ENCODE measurements at regions not wholly inside any gene's neighbourhood (a gene's known extent, or its start where the extent isn't known, plus 50 kb on each side); places are given as distances from the start of the nearest gene placed in this dataset.

DNA sequence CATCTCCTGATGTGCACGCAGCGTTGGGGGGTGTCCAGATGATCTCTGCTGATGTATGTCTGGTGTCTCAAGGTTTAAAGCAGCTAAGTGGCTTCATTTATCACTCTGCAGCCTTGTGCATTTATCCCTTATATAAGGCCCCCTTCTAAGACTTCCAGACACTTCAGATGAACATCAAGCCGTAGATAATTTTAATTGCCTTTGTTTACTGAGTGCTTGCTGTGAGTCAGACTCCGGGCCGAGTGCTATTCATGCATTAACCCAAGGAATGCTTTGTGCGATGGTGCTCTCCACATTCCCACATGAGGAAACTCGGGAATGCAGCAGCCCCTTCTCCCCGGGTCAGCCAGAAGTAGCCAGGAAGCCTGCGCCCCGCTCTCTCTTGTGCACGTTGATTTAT lies 328.6 kb upstream of the COBL start:
- no peak for DNase-seq
- Mint-ChIP-seq H3K4me1 (no peaks in the 10 kb centered on the region), H3K27ac (no peak overlapping the region), H3K36me3 (no peaks in the 10 kb centered on the region), H3K27me3 (no peaks in the 10 kb centered on the region), H3K4me3 (no peak overlapping the region), H3K9me3 (peaks cover 3 to 4% of the 10 kb centered on the region in 2 donors)
- no peak for ATAC-seq (replicated peaks)

DNA sequence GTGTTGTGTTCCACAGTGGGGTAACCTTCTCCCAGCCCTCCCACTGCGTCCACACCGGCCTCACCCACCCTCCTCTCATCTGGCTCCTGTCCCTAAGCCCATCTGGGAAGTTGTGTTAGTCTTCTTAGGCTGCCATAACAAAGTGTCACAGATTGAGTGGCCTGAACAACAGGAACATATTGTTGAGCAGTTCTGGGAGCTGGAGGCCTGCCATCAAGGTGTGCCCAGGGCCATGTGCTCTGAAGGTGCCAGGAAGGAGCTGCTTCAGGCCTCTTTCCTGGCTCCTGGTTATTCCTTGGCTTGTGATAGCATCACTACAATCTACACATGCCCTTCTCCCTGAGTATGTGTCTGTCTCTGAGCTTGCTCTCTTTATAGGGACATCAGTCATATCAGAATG lies 327.6 kb upstream of the COBL start:
- H3K27ac Mint-ChIP-seq: no peak overlapping the region
- no peak overlapping the region for H3K4me3 Mint-ChIP-seq
- no peaks in the 10 kb centered on the region for H3K4me1 Mint-ChIP-seq
- peaks cover 3 to 4% of the 10 kb centered on the region in 2 donors for H3K9me3 Mint-ChIP-seq
- H3K27me3 Mint-ChIP-seq: no peaks in the 10 kb centered on the region
- DNase-seq (no peak), ATAC-seq (replicated peaks) (no peak)
- no peaks in the 10 kb centered on the region for H3K36me3 Mint-ChIP-seq

DNA sequence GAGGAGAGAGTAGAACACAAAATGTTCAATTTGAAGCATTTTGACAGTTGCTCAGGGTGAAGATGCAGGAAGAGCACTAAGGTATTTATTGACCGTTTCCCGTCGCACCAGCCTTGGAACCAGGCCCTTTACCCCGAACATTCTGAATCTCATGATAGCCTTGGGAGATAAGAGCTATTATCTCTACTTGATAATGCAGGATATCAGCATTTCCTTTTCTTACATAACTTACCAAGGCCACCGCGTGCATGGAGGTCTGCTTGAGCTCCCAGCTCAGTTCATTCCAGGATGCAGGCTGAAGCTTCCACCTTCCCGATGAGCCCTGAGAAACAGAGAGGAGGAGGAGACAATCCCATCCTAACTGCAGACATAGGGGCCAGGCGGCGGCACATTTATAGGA lies 324.2 kb upstream of the COBL start:
- no peak for DNase-seq
- H3K27ac Mint-ChIP-seq: no peak overlapping the region
- no peak overlapping the region for H3K4me3 Mint-ChIP-seq
- ATAC-seq (replicated peaks): no peak
- no peaks in the 10 kb centered on the region for H3K36me3 Mint-ChIP-seq
- peaks cover 3 to 4% of the 10 kb centered on the region in 2 donors for H3K9me3 Mint-ChIP-seq
- H3K4me1 Mint-ChIP-seq: no peaks in the 10 kb centered on the region
- no peaks in the 10 kb centered on the region for H3K27me3 Mint-ChIP-seq

DNA sequence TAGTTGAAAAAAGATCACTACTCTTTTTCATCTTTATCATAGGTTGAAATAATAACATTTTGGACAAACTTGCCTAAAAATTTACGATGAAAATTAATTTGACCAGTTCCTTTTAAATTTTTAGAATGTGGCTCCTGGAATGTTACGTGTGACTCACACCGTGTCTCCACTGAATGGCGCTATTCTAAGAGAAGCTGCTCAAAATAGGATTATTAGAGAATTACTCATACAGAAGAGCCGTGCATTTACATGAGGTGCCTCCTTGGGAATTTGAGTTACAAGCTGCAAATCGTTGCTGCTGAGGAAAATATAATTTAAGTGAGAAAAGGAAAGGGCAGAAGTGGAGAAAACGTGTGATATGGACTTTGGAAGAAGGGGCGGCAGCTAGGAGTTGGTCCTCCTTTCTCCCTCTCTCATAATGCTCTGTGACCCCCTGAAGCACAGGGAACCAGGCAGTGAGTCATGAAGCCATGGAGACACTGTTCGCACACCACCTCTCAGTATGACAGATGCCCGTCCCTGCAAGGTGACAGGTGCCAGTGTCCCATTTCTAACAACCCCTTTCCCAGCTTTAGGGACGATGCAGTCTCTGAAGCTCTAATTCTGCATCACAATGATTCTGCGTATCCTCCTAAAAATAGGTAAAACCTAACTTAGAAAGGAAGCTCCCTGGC lies 323.2 kb upstream of the COBL start:
- no peak for DNase-seq
- Mint-ChIP-seq H3K4me1 (no peaks in the 10 kb centered on the region), H3K9me3 (peaks cover 3 to 4% of the 10 kb centered on the region in 2 donors), H3K4me3 (no peak overlapping the region), H3K36me3 (no peaks in the 10 kb centered on the region), H3K27ac (no peak overlapping the region), H3K27me3 (no peaks in the 10 kb centered on the region)
- no peak for ATAC-seq (replicated peaks)

DNA sequence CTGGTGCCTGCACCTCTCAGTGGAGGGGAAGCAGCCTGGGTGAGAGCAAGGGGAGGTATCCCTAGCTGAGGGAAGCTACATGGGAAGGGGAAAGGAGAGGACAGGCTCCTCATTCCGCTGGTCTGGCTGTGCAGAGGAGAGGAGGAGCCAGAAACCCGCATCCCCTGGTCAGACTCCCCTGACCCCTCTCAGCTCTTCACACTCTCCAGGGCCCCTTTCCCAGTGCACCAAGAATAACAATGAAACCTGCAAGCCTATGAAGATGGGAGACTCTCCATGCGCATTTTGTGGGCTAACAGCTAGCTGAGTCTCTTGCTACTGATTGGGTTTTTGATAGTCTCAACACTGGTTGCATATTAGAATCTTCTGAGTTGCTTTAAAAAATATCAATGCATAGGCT lies 319.9 kb upstream of the COBL start:
- no peaks in the 10 kb centered on the region for H3K4me1 Mint-ChIP-seq
- no peaks in the 10 kb centered on the region for H3K36me3 Mint-ChIP-seq
- peaks cover 0 to 6% of the 10 kb centered on the region in 2 donors for H3K9me3 Mint-ChIP-seq
- H3K4me3 Mint-ChIP-seq: no peak overlapping the region
- ATAC-seq (replicated peaks) (no peak), DNase-seq (no peak)
- no peaks in the 10 kb centered on the region for H3K27me3 Mint-ChIP-seq
- no peak overlapping the region for H3K27ac Mint-ChIP-seq

DNA sequence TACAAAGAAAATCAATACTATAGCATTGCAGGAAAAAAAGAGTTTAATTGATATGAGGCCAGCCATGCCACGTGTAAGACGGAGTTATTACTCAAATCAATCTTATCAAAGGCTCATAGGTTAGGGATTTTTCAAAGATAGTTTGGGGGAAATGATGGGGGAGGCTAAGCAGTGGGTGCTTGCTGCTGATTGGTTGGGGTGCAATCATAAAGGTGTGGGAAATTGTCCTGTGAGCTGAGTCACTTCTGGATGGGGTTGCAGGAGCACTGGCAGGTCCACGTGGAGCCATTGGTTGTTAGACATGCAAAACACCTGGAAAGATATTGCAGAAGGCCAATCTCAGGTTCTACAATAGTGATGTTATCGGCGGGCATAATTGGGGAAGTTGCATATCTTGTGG lies 319.2 kb upstream of the COBL start:
- no peaks in the 10 kb centered on the region for H3K36me3 Mint-ChIP-seq
- no peaks in the 10 kb centered on the region for H3K4me1 Mint-ChIP-seq
- H3K27me3 Mint-ChIP-seq: no peaks in the 10 kb centered on the region
- peaks cover 4 to 6% of the 10 kb centered on the region in 2 donors for H3K9me3 Mint-ChIP-seq
- DNase-seq (no peak), ATAC-seq (replicated peaks) (no peak)
- no peak overlapping the region for H3K27ac Mint-ChIP-seq
- H3K4me3 Mint-ChIP-seq: no peak overlapping the region

DNA sequence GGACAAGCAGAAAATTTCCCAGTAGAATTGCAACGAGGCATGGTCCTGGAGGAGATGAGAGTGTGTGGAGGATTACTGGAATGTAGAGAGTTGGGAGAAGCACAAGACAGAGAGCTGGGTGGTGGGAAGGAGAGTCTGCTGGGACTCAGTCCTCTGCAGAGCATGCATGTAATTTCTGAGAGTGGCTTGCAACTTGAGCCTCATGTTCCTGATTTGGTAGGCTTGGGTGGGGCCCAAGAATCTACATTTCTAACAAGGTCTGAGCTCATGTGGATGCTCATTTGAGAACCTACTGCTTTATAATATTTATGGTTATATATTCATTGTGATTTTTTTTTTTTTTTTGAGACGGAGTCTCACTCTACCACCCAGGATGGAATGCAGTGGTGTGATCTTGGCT lies 317.9 kb upstream of the COBL start:
- no peaks in the 10 kb centered on the region for H3K4me1 Mint-ChIP-seq
- H3K27me3 Mint-ChIP-seq: no peaks in the 10 kb centered on the region
- no peaks in the 10 kb centered on the region for H3K36me3 Mint-ChIP-seq
- no peak for ATAC-seq (replicated peaks)
- H3K4me3 Mint-ChIP-seq: no peak overlapping the region
- H3K9me3 Mint-ChIP-seq: peaks cover 8 to 10% of the 10 kb centered on the region in 2 donors
- DNase-seq: no peak
- H3K27ac Mint-ChIP-seq: no peak overlapping the region

DNA sequence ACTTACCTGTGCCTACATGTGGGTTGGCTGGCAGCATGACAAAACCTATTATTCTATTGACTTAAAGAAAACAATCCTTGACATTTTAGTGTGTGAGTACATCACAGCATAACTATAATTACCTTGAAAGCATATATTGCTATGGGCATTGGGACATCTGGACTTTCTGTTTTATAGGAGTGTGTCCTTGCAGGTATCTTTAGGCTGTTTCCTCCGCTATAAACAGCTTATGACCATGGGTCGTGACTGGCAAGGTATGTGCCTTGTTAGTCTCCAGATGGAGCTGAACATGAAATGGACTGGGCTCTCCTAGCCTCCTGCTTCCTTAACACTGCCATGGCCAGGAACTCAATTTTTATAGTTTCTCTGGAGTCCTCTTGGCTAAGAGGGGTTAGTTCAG lies 317.4 kb upstream of the COBL start:
- DNase-seq: no peak
- ATAC-seq (replicated peaks): no peak
- no peak overlapping the region for H3K27ac Mint-ChIP-seq
- peaks cover 8 to 12% of the 10 kb centered on the region in 2 donors for H3K9me3 Mint-ChIP-seq
- H3K36me3 Mint-ChIP-seq: no peaks in the 10 kb centered on the region
- no peaks in the 10 kb centered on the region for H3K4me1 Mint-ChIP-seq
- no peaks in the 10 kb centered on the region for H3K27me3 Mint-ChIP-seq
- no peak overlapping the region for H3K4me3 Mint-ChIP-seq

DNA sequence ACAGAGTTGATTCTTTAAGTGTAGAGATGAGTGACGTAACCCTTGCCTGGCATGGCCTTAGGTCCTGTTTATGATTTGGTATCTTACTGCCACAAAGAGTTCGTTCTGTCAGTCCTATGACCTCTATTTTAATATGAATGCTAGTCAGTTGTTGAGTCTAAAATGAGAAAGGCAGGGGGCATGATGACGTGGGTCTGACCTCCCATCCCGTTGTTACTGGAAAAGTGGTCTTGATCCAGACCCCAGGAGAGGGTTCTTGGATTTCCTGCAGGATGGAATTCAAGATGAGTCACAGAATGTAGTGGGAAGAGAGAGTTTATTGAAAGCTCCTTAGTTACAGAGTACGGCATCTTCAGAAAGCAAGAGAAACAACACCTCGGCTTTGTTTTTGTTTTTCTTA lies 317.0 kb upstream of the COBL start:
- H3K9me3 Mint-ChIP-seq: peaks cover 8 to 12% of the 10 kb centered on the region in 2 donors
- H3K4me3 Mint-ChIP-seq: no peak overlapping the region
- H3K27ac Mint-ChIP-seq: no peak overlapping the region
- H3K36me3 Mint-ChIP-seq: no peaks in the 10 kb centered on the region
- DNase-seq (no peak), ATAC-seq (replicated peaks) (no peak)
- no peaks in the 10 kb centered on the region for H3K4me1 Mint-ChIP-seq
- no peaks in the 10 kb centered on the region for H3K27me3 Mint-ChIP-seq

DNA sequence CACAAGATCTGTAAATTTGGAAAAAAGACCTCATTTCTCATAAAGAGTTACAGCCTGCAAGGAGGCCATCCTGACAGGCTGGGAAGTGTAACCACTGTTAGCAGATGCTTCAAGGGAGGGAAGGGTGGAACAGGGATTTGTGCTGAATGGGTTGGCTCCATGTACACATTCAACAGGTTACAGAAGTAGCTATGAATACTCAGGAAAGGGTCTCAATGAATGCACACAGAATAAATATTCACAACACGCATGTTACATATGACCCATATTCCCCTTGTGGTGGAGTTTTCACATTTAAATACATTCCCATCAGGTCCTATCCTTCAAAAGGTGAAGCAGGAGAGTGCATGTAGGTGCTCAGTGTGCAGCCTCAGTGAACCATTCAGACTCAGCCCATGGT lies 316.4 kb upstream of the COBL start:
- ATAC-seq (replicated peaks): no peak
- H3K4me3 Mint-ChIP-seq: no peak overlapping the region
- no peak overlapping the region for H3K27ac Mint-ChIP-seq
- H3K27me3 Mint-ChIP-seq: no peaks in the 10 kb centered on the region
- peaks cover 8 to 12% of the 10 kb centered on the region in 2 donors for H3K9me3 Mint-ChIP-seq
- no peaks in the 10 kb centered on the region for H3K36me3 Mint-ChIP-seq
- no peaks in the 10 kb centered on the region for H3K4me1 Mint-ChIP-seq
- no peak for DNase-seq

DNA sequence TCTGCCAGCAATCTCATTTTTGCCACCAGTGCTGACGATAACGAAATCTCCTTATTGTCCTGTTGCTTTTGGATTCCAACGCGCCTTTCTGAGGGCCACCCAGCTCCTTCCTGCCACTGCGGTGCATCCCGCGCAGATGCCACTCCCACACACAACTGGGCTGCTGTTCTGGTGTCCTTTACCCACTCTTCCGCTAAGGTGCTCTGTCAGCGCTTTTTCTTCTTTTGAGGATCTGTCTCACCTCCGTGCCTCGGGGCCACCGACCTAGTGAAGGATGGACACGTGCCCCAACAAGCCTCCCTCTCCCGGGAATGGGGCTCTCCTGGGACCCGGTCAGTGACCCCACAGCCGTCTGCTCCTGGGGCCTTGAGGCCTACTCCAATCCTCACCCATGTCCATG lies 314.3 kb upstream of the COBL start:
- DNase-seq (no peak), ATAC-seq (replicated peaks) (no peak)
- H3K9me3 Mint-ChIP-seq: peaks cover 8 to 16% of the 10 kb centered on the region in 2 donors
- no peaks in the 10 kb centered on the region for H3K4me1 Mint-ChIP-seq
- no peaks in the 10 kb centered on the region for H3K27me3 Mint-ChIP-seq
- no peak overlapping the region for H3K27ac Mint-ChIP-seq
- no peaks in the 10 kb centered on the region for H3K36me3 Mint-ChIP-seq
- no peak overlapping the region for H3K4me3 Mint-ChIP-seq

DNA sequence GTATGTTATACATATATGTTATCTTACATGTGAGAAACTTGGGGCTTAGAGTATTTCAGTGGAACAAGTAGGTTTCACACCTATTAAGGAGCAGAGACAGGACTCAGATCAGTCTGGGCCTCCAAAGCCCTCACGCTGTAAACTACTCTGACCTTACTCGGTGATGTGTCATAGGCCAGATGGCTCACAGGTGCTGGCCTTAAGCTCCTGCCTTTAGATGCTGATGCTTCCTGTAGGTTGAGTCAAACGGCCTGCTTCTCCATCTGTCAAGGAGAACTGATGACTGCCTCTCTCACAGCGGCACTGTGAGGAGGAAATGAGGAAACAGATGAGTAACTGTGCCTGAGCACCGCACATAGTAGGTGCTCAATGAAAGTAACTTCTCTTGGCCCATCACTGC lies 312.6 kb upstream of the COBL start:
- ATAC-seq (replicated peaks) (peak in 1 of 2 donors; percentile 14), DNase-seq (no peak)
- peaks cover 8 to 12% of the 10 kb centered on the region in 2 donors for H3K9me3 Mint-ChIP-seq
- no peak overlapping the region for H3K4me3 Mint-ChIP-seq
- no peaks in the 10 kb centered on the region for H3K4me1 Mint-ChIP-seq
- no peaks in the 10 kb centered on the region for H3K27me3 Mint-ChIP-seq
- H3K27ac Mint-ChIP-seq: no peak overlapping the region
- no peaks in the 10 kb centered on the region for H3K36me3 Mint-ChIP-seq

DNA sequence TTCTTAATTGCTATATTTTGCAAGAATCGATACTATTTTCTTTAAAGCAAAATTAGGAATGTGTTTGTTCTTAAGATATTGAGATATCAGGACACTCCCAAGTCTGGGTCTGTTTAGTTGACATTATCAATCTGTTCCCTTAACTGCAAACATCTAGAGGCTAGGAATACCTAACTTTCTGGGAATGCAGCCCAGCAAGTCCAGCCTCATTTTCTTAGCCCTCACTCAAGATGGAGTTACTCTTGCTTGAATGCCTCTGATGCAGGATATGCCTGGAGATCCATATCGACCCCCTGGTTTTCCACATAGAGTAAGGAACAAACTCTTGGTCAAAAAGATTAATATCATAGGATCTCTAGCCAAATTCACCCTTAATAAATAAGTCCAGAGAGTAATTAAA lies 305.3 kb upstream of the COBL start:
- H3K36me3 Mint-ChIP-seq: no peaks in the 10 kb centered on the region
- no peak overlapping the region for H3K4me3 Mint-ChIP-seq
- H3K27ac Mint-ChIP-seq: no peak overlapping the region
- DNase-seq: no peak
- H3K4me1 Mint-ChIP-seq: no peaks in the 10 kb centered on the region
- no peaks in the 10 kb centered on the region for H3K27me3 Mint-ChIP-seq
- peaks cover 10 to 20% of the 10 kb centered on the region in 2 donors for H3K9me3 Mint-ChIP-seq
- no peak for ATAC-seq (replicated peaks)

DNA sequence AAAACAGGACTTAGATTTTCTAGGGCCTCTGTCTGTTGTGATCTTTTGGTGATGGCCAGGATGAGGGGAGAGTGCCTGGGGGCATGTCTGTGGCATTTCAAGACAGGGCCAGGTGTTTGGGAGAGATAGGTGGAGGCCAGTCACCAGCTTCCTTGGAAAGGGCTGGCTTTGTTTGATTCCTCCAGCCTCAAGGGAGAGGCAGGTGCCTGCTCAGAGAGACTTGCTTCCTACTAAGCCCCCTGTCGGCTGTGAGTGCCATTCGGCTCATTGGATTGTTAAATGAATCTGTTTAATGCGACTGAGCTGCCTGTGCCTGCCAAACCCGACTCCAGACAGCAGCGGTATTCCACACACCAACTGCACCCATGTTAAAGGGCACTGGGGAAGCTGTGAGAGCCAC lies 304.1 kb upstream of the COBL start:
- H3K4me1 Mint-ChIP-seq: no peaks in the 10 kb centered on the region
- no peak overlapping the region for H3K4me3 Mint-ChIP-seq
- no peak overlapping the region for H3K27ac Mint-ChIP-seq
- H3K27me3 Mint-ChIP-seq: no peaks in the 10 kb centered on the region
- DNase-seq: no peak
- ATAC-seq (replicated peaks): no peak
- no peaks in the 10 kb centered on the region for H3K36me3 Mint-ChIP-seq
- H3K9me3 Mint-ChIP-seq: peaks cover 10 to 17% of the 10 kb centered on the region in 2 donors

DNA sequence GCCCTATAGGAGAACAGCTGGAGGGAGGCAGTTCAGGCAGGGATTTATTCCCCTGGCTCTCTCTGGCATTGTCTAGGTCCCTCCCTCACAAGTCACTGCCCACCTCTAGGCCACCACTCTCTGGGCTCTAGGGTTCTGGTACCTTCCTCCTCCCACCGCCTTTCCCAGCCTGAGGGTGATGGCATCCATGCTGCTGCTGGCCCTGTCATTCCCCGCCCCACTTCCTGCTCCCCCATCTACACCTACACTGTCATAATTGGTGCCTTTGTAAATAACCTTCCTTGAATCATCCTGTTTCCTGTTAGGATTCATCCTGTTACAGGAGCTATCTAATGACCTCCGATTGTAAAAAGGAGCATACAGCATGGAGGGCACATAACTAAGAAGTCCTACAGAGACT lies 303.3 kb upstream of the COBL start:
- H3K27ac Mint-ChIP-seq: no peak overlapping the region
- no peaks in the 10 kb centered on the region for H3K4me1 Mint-ChIP-seq
- ATAC-seq (replicated peaks): no peak
- H3K27me3 Mint-ChIP-seq: no peaks in the 10 kb centered on the region
- H3K4me3 Mint-ChIP-seq: no peak overlapping the region
- peaks cover 10 to 19% of the 10 kb centered on the region in 2 donors for H3K9me3 Mint-ChIP-seq
- no peak for DNase-seq
- no peaks in the 10 kb centered on the region for H3K36me3 Mint-ChIP-seq

DNA sequence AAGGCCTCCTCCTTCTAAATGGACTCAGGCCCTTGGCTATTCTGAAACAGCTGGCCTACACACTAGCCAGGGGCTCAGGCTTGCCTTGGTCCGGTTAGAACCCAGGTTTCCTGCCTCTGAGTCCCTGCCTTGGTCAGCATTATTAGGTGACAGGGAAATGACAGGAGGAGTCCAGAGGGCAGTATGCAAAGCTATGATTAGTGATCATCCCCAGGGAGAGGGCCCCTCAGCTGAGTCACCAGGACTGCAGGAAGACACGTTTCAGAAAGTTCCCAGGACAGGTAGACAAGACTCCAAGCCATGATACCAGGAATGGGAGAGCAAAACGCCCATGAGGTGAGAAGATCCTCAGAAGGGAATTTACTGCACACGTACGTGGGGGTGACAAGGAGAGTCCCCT lies 301.1 kb upstream of the COBL start:
- no peak overlapping the region for H3K27ac Mint-ChIP-seq
- H3K27me3 Mint-ChIP-seq: no peaks in the 10 kb centered on the region
- ATAC-seq (replicated peaks): no peak
- no peak overlapping the region for H3K4me3 Mint-ChIP-seq
- peaks cover 2 to 7% of the 10 kb centered on the region in 2 donors for H3K9me3 Mint-ChIP-seq
- no peaks in the 10 kb centered on the region for H3K4me1 Mint-ChIP-seq
- DNase-seq: no peak
- no peaks in the 10 kb centered on the region for H3K36me3 Mint-ChIP-seq
